IMR-90 (cell line): ENCODE measurements at regions not wholly inside any gene's neighbourhood (a gene's known extent, or its start where the extent isn't known, plus 50 kb on each side); places are given as distances from the start of the nearest gene placed in this dataset.

Source experiments
- ATAC-seq: fragments of 200-7000 bp; cut with Tn5 transposase; 2 replicates; pipeline ENCODE4 v1.9.1; 2020; ENCODE audit warnings: low read depth, mild to moderate bottlenecking, moderate library complexity
- BruUV-seq: library from RNA; stranded (reverse); fragments of 400-500 nt; replicated peaks from 2 replicates; lab custom pipeline; 2021; lab: Mats Ljungman, UMichigan
- CTCF ChIA-PET: fragments of 300-600 bp; formaldehyde crosslinking; extraction: SDS; loops from one replicate; lab custom pipeline; 2021; ENCODE audit warnings: antibody characterized with exemption; lab: Yijun Ruan, JAX
- POLR2A ChIA-PET: fragments of 300-600 bp; sonication (Branson Sonifier 250); formaldehyde crosslinking; loops from one replicate; lab custom pipeline; 2022; ENCODE audit warnings: antibody characterized with exemption; ENCODE audit not compliant: unreplicated experiment; lab: Charles Lee
- DNase-seq: peaks from one replicate; pipeline ENCODE4 v3.0.0; 2013
- H2AFZ ChIP-seq: replicated peaks from 2 replicates; pipeline ENCODE3; 2013; ENCODE audit warnings: low read length, mild to moderate bottlenecking; ENCODE audit not compliant: poor library complexity
- H2AK5ac ChIP-seq: 2 replicates; pipeline ENCODE4 v1.6.1; 2013; ENCODE audit warnings: low read depth, low read length, inconsistent platforms
- H2AK9ac ChIP-seq: replicated peaks from 2 replicates; pipeline ENCODE3; 2013; ENCODE audit warnings: mild to moderate bottlenecking, low read depth, low read length, moderate library complexity; ENCODE audit not compliant: poor library complexity
- H2BK120ac ChIP-seq: 2 replicates; pipeline ENCODE4 v1.6.1; 2013; ENCODE audit warnings: low read depth, low read length, inconsistent platforms
- H2BK15ac ChIP-seq: 3 replicates; pipeline ENCODE4 v1.6.1; 2013; ENCODE audit warnings: low read depth, low read length, inconsistent platforms
- H2BK20ac ChIP-seq: 2 replicates; pipeline ENCODE4 v1.6.1; 2013; ENCODE audit warnings: low read depth, mild to moderate bottlenecking, inconsistent platforms, low read length, moderate library complexity
- H2BK5ac ChIP-seq: 2 replicates; pipeline ENCODE4 v1.6.1; 2013; ENCODE audit warnings: mild to moderate bottlenecking, low read depth, low read length, inconsistent platforms; ENCODE audit not compliant: poor library complexity, severe bottlenecking
- H3K14ac ChIP-seq: replicated peaks from 2 replicates; pipeline ENCODE4 v1.6.1; 2013; ENCODE audit warnings: low read depth, low read length, inconsistent platforms
- H3K18ac ChIP-seq: 2 replicates; pipeline ENCODE4 v1.6.1; 2013; ENCODE audit warnings: low read depth, low read length, control low read depth
- H3K23ac ChIP-seq: 2 replicates; pipeline ENCODE4 v1.6.1; 2013; ENCODE audit warnings: low read depth, low read length, inconsistent platforms
- H3K27ac ChIP-seq: 2 replicates; pipeline ENCODE4 v1.5.1; 2013; ENCODE audit warnings: mild to moderate bottlenecking, control low read depth, low read length; ENCODE audit not compliant: insufficient read depth
- H3K27me3 ChIP-seq: 2 replicates; pipeline ENCODE4 v1.6.1; 2013; ENCODE audit warnings: low read length; ENCODE audit not compliant: control insufficient read depth, insufficient read depth
- H3K36me3 ChIP-seq: 2 replicates; pipeline ENCODE4 v1.6.1; 2013; ENCODE audit warnings: low read length, mixed read lengths; ENCODE audit not compliant: control insufficient read depth, insufficient read depth
- H3K4ac ChIP-seq: 2 replicates; pipeline ENCODE4 v1.6.1; 2013; ENCODE audit warnings: low read depth, low read length, inconsistent platforms
- H3K4me1 ChIP-seq: 2 replicates; pipeline ENCODE4 v1.6.1; 2013; ENCODE audit warnings: low read length, mixed read lengths; ENCODE audit not compliant: control insufficient read depth, insufficient read depth
- H3K4me2 ChIP-seq: 2 replicates; pipeline ENCODE4 v1.6.1; 2013; ENCODE audit warnings: low read depth, mild to moderate bottlenecking, control low read depth, low read length, moderate library complexity
- H3K4me3 ChIP-seq: 2 replicates; pipeline ENCODE4 v1.5.1; 2013; ENCODE audit warnings: low read depth, mild to moderate bottlenecking, control low read depth, low read length, moderate library complexity; ENCODE audit not compliant: insufficient read depth
- H3K56ac ChIP-seq: 2 replicates; pipeline ENCODE4 v1.6.1; 2013; ENCODE audit warnings: low read length, inconsistent platforms; ENCODE audit not compliant: insufficient read depth; ENCODE audit errors: extremely low read depth
- H3K79me1 ChIP-seq, 2 experiments: 2 replicates each; pipeline ENCODE4 v1.6.1; 2013; ENCODE audit warnings: low read length in 2 of 2, inconsistent platforms in 1 of 2, low read depth in 1 of 2
- H3K9ac ChIP-seq: 2 replicates; pipeline ENCODE4 v1.6.1; 2013; ENCODE audit warnings: low read depth, low read length, control low read depth
- H3K9me1 ChIP-seq: 2 replicates; pipeline ENCODE4 v1.6.1; 2013; ENCODE audit warnings: low read length, inconsistent platforms; ENCODE audit not compliant: insufficient read depth
- H3K9me3 ChIP-seq: 2 replicates; pipeline ENCODE4 v1.6.1; 2013; ENCODE audit warnings: low read length; ENCODE audit not compliant: control insufficient read depth, insufficient read depth
- H4K20me1 ChIP-seq: 2 replicates; pipeline ENCODE4 v1.6.1; 2013; ENCODE audit warnings: low read length, inconsistent platforms; ENCODE audit not compliant: insufficient read depth
- H4K5ac ChIP-seq: 2 replicates; pipeline ENCODE4 v1.6.1; 2013; ENCODE audit warnings: mild to moderate bottlenecking, low read depth, low read length, control low read depth
- H4K8ac ChIP-seq, 2 experiments: 2 replicates each; pipeline ENCODE4 v1.6.1; 2013; ENCODE audit warnings: low read depth in 2 of 2, low read length in 2 of 2, control low read depth in 1 of 2, inconsistent platforms in 1 of 2
- H4K91ac ChIP-seq: 2 replicates; pipeline ENCODE4 v1.6.1; 2013; ENCODE audit warnings: low read depth, low read length, inconsistent platforms; ENCODE audit not compliant: insufficient read depth
- CTCF ChIP-seq: conservative IDR thresholded peaks from 2 replicates; pipeline ENCODE4 v1.5.1; 2012; ENCODE audit warnings: mild to moderate bottlenecking, low read depth, low read length, improper control_type of control experiment
- ELK1 ChIP-seq: fragments of 150-350 bp; IDR thresholded peaks from 2 replicates; pipeline ENCODE4 v1.6.1; 2016; ENCODE audit warnings: low read depth, mild to moderate bottlenecking, low read length, moderate library complexity, borderline replicate concordance
- MAZ ChIP-seq: IDR thresholded peaks from 2 replicates; pipeline ENCODE4 v1.6.1; 2012; ENCODE audit warnings: low read depth, mild to moderate bottlenecking, low read length, improper control_type of control experiment, moderate library complexity, borderline replicate concordance
- RCOR1 ChIP-seq: IDR thresholded peaks from 2 replicates; pipeline ENCODE4 v1.6.1; 2012; ENCODE audit warnings: mild to moderate bottlenecking, low read length, improper control_type of control experiment; ENCODE audit not compliant: insufficient replicate concordance
- SMC3 ChIP-seq: fragments of 150-350 bp; IDR thresholded peaks from 2 replicates; pipeline ENCODE4 v1.6.1; 2016; ENCODE audit warnings: low read depth, mild to moderate bottlenecking, antibody characterized with exemption, low read length, moderate library complexity
- WGBS, 2 experiments: methylation state at CpG; one replicate each; pipeline versions ENCODE4 v1.1.5 to v1.1.7; 2013; ENCODE audit warnings: missing lambda C conversion rate in 2 of 2; ENCODE audit not compliant: insufficient read length in 1 of 2; ENCODE audit errors: extremely low coverage in 2 of 2; 5-methylcytosine and 5-hydroxymethylcytosine counted together
- dilution Hi-C: fragments of 300-500 bp; cut with HindIII; formaldehyde crosslinking; loops from one replicate; pipeline ENCODE4 v1.14.3; 2018; ENCODE audit warnings: low sequenced_read_pairs; ENCODE audit not compliant: unreplicated experiment
- in situ Hi-C: fragments of 300-500 bp; cut with MboI; formaldehyde crosslinking; loops from 3 replicates; pipeline ENCODE4 v1.14.3; 2019; ENCODE audit warnings: low sequenced_read_pairs, inconsistent platforms, mixed read lengths
- intact Hi-C: fragments of 100-400 bp; cut with micrococcal nuclease; formaldehyde crosslinking; loops from 2 replicates; pipeline ENCODE4 v1.10.0; 2022

- H3K4me2 ChIP-seq: no peak overlapping the region
- ATAC-seq (no peak), DNase-seq (no peak)
- TF ChIP-seq SMC3: no peak
- TF ChIP-seq RCOR1: no peak
- no peak for TF ChIP-seq ELK1
- no peak for TF ChIP-seq MAZ
- no peak for TF ChIP-seq CTCF
- POLR2A ChIA-PET: no interaction called here
- H4K91ac ChIP-seq: no peak overlapping the region
- no peak overlapping the region for H3K4ac ChIP-seq
- H3K27me3 ChIP-seq: no peaks in the 10 kb centered on the region
- CTCF ChIA-PET: no interaction called here
- H3K27ac ChIP-seq: no peak overlapping the region
- no peak overlapping the region for H4K8ac ChIP-seq
- no TSS peak for BruUV-seq
- H2BK15ac ChIP-seq: no peak overlapping the region
- WGBS, 2 experiments: no CpG with 5 or more reads among the region's 5 CpGs
- H3K14ac ChIP-seq: no peak overlapping the region
- no peak overlapping the region for H2AK9ac ChIP-seq
- no peak overlapping the region for H3K23ac ChIP-seq
- dilution Hi-C loops (no loop called here), intact Hi-C loops (no loop called here), in situ Hi-C loops (no loop called here)
- H3K18ac ChIP-seq: no peak overlapping the region
- H3K4me1 ChIP-seq: no peaks in the 10 kb centered on the region
- no peak overlapping the region for H3K4me3 ChIP-seq
- peaks cover 9% of the 10 kb centered on the region for H3K9me3 ChIP-seq
- H2AK5ac ChIP-seq: no peak overlapping the region
- no peak overlapping the region for H2AFZ ChIP-seq
- H2BK120ac ChIP-seq: no peak overlapping the region
- no peaks in the 10 kb centered on the region for H3K36me3 ChIP-seq
- H2BK5ac ChIP-seq: no peak overlapping the region
- no peak overlapping the region for H3K56ac ChIP-seq
- H4K5ac ChIP-seq: no peak overlapping the region
- H3K9ac ChIP-seq: no peak overlapping the region
- no peaks in the 10 kb centered on the region for H3K79me1 ChIP-seq
- H2BK20ac ChIP-seq: no peak overlapping the region
- no peaks in the 10 kb centered on the region for H4K20me1 ChIP-seq
- H3K9me1 ChIP-seq: no peaks in the 10 kb centered on the region
These were observed 811.7 kb downstream of the TLR4 start for GRCh38 chr9:118515947-118516346.
